AG09309 (cell line): ENCODE measurements at regions not wholly inside any gene's neighbourhood (a gene's known extent, or its start where the extent isn't known, plus 50 kb on each side); places are given as distances from the start of the nearest gene placed in this dataset.
"Not testable (repeated sequence)": the region's sequence is repeated elsewhere in the genome, so short reads cannot be mapped to it uniquely, and the experiment has no call there.

ENCODE experiments used
- DNase-seq: peaks from one replicate; pipeline ENCODE4 v3.0.0-alpha.2; 2010; ENCODE audit warnings: low read depth
- H3K4me3 ChIP-seq: 2 replicates; pipeline ENCODE4 v1.5.1; 2011; ENCODE audit warnings: mild to moderate bottlenecking, low read depth, low read length, moderate library complexity; ENCODE audit not compliant: control insufficient read depth
- TF ChIP-seq, protein P1 (sequence below): IDR thresholded peaks from 2 replicates; pipeline ENCODE4 v1.5.1; 2011; ENCODE audit warnings: mild to moderate bottlenecking, low read depth, low read length, inconsistent platforms; ENCODE audit not compliant: insufficient read depth, control insufficient read depth; ENCODE audit errors: missing control alignments

DNA sequence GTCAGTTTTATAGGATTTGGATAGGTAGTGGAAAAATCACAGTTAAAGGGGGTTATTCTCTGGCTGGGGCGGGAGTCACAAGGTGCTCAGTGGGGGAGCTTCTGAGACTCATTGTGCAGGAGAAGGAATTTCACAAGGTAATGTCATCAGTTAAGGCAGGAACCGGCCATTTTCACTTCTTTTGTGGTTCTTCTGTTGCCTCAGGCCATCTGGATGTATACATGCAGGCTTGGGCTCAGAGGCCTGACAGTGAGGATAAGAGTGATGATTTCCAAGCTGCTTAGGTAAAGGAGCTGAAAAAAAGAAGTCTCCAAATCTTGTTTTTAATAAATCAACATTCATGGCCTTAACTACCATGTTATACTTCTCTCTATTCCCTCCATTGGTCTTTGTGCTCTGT lies 622.9 kb upstream of the ID4 start:
- TF ChIP-seq, protein P1, sequence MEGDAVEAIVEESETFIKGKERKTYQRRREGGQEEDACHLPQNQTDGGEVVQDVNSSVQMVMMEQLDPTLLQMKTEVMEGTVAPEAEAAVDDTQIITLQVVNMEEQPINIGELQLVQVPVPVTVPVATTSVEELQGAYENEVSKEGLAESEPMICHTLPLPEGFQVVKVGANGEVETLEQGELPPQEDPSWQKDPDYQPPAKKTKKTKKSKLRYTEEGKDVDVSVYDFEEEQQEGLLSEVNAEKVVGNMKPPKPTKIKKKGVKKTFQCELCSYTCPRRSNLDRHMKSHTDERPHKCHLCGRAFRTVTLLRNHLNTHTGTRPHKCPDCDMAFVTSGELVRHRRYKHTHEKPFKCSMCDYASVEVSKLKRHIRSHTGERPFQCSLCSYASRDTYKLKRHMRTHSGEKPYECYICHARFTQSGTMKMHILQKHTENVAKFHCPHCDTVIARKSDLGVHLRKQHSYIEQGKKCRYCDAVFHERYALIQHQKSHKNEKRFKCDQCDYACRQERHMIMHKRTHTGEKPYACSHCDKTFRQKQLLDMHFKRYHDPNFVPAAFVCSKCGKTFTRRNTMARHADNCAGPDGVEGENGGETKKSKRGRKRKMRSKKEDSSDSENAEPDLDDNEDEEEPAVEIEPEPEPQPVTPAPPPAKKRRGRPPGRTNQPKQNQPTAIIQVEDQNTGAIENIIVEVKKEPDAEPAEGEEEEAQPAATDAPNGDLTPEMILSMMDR, result no peak
- no peak for DNase-seq
- H3K4me3 ChIP-seq, result no peak overlapping the region

GRCh38 chr6:19219931-19220330 lies 617.2 kb upstream of the ID4 start:
- no peak for DNase-seq
- no peak overlapping the region for H3K4me3 ChIP-seq
- TF ChIP-seq, protein P1, result no peak

DNA sequence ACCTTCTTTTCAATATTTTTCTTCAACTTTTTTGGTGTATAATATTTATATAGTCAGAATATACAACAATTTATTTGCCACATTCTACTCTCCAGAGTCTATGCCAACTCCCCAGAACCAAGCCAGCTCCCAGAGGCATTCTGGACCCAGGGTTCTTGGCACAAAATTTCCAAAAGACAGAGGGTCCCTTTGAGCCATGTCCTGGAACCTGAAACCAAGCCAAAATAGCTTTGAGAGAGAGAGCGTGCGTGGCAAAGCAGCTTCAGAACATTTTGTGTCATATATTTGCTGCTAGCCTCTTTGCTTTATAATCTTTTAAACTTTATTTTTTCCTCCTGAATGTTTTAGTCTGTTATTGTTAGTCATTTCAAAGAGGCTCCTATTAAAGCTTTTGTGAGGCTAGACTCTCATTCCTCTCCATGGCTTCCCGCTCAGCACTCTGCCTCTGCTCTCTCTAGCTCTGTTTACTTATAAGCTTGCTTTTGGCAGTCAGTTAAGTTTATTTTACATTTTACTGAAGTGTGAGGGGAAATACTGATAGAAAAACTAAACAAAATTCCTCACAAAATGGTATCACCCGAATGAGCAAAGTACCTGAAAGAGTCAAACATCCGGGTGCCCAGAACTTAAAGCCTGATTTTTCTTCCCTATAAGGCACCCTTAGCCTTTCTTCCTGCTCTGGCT lies 605.1 kb upstream of the ID4 start:
- DNase-seq, result no peak
- TF ChIP-seq, protein P1, result no peak
- no peak overlapping the region for H3K4me3 ChIP-seq

- TF ChIP-seq, protein P1, result no peak
- no peak overlapping the region for H3K4me3 ChIP-seq
- DNase-seq, result no peak
These were observed 591.5 kb upstream of the ID4 start for GRCh38 chr6:19245656-19246055.

DNA sequence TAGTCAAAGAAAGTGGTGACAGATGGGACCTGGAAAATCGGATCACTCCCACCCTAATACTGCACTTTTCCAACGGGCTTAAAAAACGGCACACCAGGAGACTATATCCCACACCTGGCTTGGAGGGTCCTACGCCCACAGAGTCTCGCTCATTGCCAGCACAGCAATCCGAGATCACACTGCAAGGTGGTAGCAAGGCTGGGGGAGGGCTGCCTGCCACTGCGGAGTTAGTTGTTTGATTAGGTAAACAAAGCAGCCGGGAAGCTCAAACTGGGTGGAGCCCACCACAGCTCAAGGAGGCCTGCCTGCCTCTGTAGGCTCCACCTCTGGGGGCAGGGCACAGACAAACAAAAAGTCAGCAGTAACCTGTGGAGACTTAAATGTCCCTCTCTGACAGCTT lies 590.0 kb upstream of the ID4 start:
- not testable (repeated sequence) for DNase-seq, H3K4me3 ChIP-seq

GRCh38 chr6:19256123-19256522 lies 581.0 kb upstream of the ID4 start:
- not testable (repeated sequence) for H3K4me3 ChIP-seq, DNase-seq

DNA sequence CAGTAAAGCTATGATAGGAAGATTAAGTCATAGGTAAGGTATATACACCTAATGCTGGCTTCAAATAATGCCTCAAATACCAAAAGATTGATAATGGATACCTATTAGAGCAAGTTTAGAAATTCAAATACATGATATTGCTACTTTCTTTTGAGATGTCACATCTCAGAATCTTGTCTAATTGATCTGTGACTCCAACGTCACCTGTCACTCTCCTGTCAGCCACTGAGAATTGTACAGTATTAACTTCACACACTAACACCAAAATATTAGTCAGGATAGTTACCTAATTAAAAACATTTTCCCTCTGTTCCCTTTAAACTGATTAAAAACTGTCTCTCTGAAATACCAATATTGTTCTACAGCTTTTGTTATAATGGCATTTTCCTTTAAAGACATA lies 575.5 kb upstream of the ID4 start:
- TF ChIP-seq, protein P1, result no peak
- DNase-seq, result no peak
- H3K4me3 ChIP-seq, result no peak overlapping the region

GRCh38 chr6:19268117-19268516 lies 569.1 kb upstream of the ID4 start:
- TF ChIP-seq, protein P1, result no peak
- H3K4me3 ChIP-seq, result no peak overlapping the region
- DNase-seq, result no peak
